ENCODE measurements at regions not wholly inside any gene's neighbourhood (a gene's known extent, or its start where the extent isn't known, plus 50 kb on each side); places are given as distances from the start of the nearest gene placed in this dataset.

- CTCF ChIA-PET: no interaction called here
- H3K4me3 ChIP-seq (ENCODE audit: low read depth, low read length): no peak overlapping the region
- DNase-seq (ENCODE audit: low read depth, low spot score): no peak
- TF ChIP-seq, protein P1, sequence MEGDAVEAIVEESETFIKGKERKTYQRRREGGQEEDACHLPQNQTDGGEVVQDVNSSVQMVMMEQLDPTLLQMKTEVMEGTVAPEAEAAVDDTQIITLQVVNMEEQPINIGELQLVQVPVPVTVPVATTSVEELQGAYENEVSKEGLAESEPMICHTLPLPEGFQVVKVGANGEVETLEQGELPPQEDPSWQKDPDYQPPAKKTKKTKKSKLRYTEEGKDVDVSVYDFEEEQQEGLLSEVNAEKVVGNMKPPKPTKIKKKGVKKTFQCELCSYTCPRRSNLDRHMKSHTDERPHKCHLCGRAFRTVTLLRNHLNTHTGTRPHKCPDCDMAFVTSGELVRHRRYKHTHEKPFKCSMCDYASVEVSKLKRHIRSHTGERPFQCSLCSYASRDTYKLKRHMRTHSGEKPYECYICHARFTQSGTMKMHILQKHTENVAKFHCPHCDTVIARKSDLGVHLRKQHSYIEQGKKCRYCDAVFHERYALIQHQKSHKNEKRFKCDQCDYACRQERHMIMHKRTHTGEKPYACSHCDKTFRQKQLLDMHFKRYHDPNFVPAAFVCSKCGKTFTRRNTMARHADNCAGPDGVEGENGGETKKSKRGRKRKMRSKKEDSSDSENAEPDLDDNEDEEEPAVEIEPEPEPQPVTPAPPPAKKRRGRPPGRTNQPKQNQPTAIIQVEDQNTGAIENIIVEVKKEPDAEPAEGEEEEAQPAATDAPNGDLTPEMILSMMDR (IDR thresholded peaks at IDR 0.05; ENCODE audit: insufficient read depth, low read length, missing control alignments): no peak
- POLR2A ChIA-PET: no interaction called here
Observed at GRCh38 chr4:71976523-71976922, 55.3 kb upstream of the NPFFR2 start.

- ChIA-PET CTCF (no interaction called here), POLR2A (no interaction called here)
- DNase-seq (ENCODE audit: low read depth, low spot score): no peak
- H3K4me3 ChIP-seq (ENCODE audit: low read depth, low read length): no peak overlapping the region
- TF ChIP-seq, protein P1 (IDR thresholded peaks at IDR 0.05; ENCODE audit: insufficient read depth, low read length, missing control alignments): no peak
Observed at GRCh38 chr4:71978210-71978835, 53.5 kb upstream of the NPFFR2 start.

DNA sequence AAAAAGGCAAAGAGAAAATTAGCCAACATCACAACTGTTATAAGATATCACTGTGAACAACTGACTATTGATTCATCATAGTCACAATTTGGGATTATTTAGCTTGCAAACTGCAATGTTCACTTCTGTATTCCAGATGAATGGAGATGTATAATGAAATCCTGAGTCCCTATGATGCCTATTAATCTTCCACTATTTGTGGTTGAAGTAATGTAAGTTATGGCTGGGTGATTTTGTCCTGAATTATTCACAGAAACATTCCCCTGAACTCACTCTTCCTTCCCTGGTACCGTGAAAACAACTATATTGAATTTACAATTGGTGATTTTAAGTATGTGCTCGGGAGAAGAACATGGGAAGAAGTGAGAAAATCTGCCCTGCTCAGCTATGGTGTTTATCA, 50.8 kb upstream of the NPFFR2 start:
- H3K4me3 ChIP-seq (ENCODE audit: low read depth, low read length): no peak overlapping the region
- POLR2A ChIA-PET: no interaction called here
- TF ChIP-seq, protein P1 (IDR thresholded peaks at IDR 0.05; ENCODE audit: insufficient read depth, low read length, missing control alignments): no peak
- no peak for DNase-seq (ENCODE audit: low read depth, low spot score)
- CTCF ChIA-PET: no interaction called here
